Fibroblast of the aortic adventitia (primary cell): ENCODE measurements at regions not wholly inside any gene's neighbourhood (a gene's known extent, or its start where the extent isn't known, plus 50 kb on each side); places are given as distances from the start of the nearest gene placed in this dataset.

Experiments
- DNase-seq: peaks from one replicate; pipeline ENCODE4 v3.0.0-alpha.2; 2010; ENCODE audit warnings: low read depth
- H3K4me3 ChIP-seq: 2 replicates; pipeline ENCODE4 v1.5.1; 2011; ENCODE audit warnings: low read depth, mild to moderate bottlenecking, control low read depth, low read length, moderate library complexity
- CTCF ChIP-seq: IDR thresholded peaks from 2 replicates; pipeline ENCODE4 v1.5.1; 2011; ENCODE audit warnings: mild to moderate bottlenecking, low read length, control low read depth, inconsistent platforms; ENCODE audit not compliant: insufficient read depth

- H3K4me3 ChIP-seq: no peak overlapping the region
- no peak for TF ChIP-seq CTCF
- no peak for DNase-seq
Observed at GRCh38 chrX:44043496-44043895, 70.3 kb upstream of the NDP start.

GRCh38 chrX:44042751-44043150, 69.6 kb upstream of the NDP start:
- H3K4me3 ChIP-seq: no peak overlapping the region
- TF ChIP-seq CTCF: no peak
- DNase-seq: peak; percentile 8

- H3K4me3 ChIP-seq: no peak overlapping the region
- DNase-seq: no peak
- no peak for TF ChIP-seq CTCF
Observed at GRCh38 chrX:44042116-44042515, 68.9 kb upstream of the NDP start.

GRCh38 chrX:44040406-44040805, 67.2 kb upstream of the NDP start:
- DNase-seq: no peak
- no peak for TF ChIP-seq CTCF
- H3K4me3 ChIP-seq: no peak overlapping the region

GRCh38 chrX:44039556-44039955, 66.4 kb upstream of the NDP start:
- DNase-seq: no peak
- no peak for TF ChIP-seq CTCF
- no peak overlapping the region for H3K4me3 ChIP-seq

- peak; percentile 90 for DNase-seq
- H3K4me3 ChIP-seq: no peak overlapping the region
- no peak for TF ChIP-seq CTCF
Observed at GRCh38 chrX:44036336-44036735, 63.1 kb upstream of the NDP start.

GRCh38 chrX:44035571-44035970, 62.4 kb upstream of the NDP start:
- no peak overlapping the region for H3K4me3 ChIP-seq
- DNase-seq: peak; percentile 35
- no peak for TF ChIP-seq CTCF
